ENCODE measurements at regions not wholly inside any gene's neighbourhood (a gene's known extent, or its start where the extent isn't known, plus 50 kb on each side); places are given as distances from the start of the nearest gene placed in this dataset.

DNA sequence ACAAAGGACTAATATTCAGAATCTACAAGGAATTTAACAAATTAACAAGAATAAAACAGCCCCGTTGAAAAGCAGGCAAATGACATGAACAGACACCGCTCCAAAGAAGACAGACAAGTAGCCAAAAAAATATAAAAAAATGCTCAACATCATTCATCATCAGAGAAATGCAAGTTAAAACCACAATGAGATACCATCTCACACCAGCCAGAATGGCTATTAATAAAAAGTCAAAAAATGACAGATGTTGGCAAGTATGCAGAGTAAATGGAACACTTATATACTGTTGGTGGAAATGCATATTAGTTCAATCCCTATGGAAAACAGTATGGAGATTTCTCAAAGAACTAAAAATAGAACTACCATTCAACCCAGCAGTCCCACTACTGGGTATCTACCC is 302.7 kb upstream of the RGMB start:
- Mint-ChIP-seq H3K27ac (no peak overlapping the region), H3K27me3 (no peaks in the 10 kb centered on the region), H3K9me3 (no peaks in the 10 kb centered on the region), H3K4me3 (no peak overlapping the region), H3K4me1 (ENCODE audit: unreplicated experiment) (no peaks in the 10 kb centered on the region), H3K36me3 (no peaks in the 10 kb centered on the region)
- DNase-seq (ENCODE audit: extremely low spot score, unreplicated experiment), result no peak
- TF ChIP-seq, protein P1, sequence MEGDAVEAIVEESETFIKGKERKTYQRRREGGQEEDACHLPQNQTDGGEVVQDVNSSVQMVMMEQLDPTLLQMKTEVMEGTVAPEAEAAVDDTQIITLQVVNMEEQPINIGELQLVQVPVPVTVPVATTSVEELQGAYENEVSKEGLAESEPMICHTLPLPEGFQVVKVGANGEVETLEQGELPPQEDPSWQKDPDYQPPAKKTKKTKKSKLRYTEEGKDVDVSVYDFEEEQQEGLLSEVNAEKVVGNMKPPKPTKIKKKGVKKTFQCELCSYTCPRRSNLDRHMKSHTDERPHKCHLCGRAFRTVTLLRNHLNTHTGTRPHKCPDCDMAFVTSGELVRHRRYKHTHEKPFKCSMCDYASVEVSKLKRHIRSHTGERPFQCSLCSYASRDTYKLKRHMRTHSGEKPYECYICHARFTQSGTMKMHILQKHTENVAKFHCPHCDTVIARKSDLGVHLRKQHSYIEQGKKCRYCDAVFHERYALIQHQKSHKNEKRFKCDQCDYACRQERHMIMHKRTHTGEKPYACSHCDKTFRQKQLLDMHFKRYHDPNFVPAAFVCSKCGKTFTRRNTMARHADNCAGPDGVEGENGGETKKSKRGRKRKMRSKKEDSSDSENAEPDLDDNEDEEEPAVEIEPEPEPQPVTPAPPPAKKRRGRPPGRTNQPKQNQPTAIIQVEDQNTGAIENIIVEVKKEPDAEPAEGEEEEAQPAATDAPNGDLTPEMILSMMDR (conservative IDR thresholded peaks at IDR 0.05), result no peak

DNA sequence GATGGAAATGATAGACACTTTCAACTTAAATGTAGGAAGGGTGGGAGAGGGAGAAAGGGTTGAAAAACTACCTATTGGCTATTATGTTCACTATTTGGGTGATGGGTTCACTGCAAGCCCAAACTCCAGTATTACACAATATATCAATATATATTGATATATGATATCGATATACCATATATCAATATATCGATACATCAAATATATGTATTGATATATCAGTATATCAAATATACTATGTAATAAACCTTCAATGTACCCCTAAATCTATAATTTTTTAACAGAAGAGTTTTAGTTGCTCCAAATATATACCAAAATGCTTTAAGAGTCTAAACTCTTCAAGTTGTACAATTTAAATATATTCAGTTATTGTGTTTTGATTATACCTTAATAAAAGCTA is 302.0 kb upstream of the RGMB start:
- no peaks in the 10 kb centered on the region for H3K9me3 Mint-ChIP-seq
- no peaks in the 10 kb centered on the region for H3K27me3 Mint-ChIP-seq
- no peak for DNase-seq (ENCODE audit: extremely low spot score, unreplicated experiment)
- no peaks in the 10 kb centered on the region for H3K4me1 Mint-ChIP-seq (ENCODE audit: unreplicated experiment)
- TF ChIP-seq, protein P1 (conservative IDR thresholded peaks at IDR 0.05), result no peak
- no peaks in the 10 kb centered on the region for H3K36me3 Mint-ChIP-seq
- H3K27ac Mint-ChIP-seq, result no peak overlapping the region
- no peak overlapping the region for H3K4me3 Mint-ChIP-seq

DNA sequence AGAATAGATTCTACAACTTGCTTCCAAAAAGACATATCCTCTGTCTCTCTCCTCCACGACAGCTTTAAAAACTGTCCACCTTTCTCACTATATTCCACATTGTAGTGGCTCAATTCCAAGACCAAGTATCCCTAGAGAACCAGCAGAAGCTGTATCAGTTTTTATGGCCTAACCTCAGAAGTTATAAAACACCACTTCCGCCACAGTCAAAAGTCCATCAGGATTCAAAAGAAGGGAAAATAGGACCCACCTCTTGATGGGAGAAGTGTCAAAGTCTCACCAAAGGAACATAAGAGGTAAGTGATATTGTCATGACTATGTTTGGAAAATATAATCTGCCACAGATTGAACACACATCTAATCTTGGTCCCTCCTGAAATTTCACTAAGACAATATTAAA is 299.2 kb upstream of the RGMB start:
- TF ChIP-seq, protein P1 (conservative IDR thresholded peaks at IDR 0.05), result no peak
- H3K4me1 Mint-ChIP-seq (ENCODE audit: unreplicated experiment), result no peaks in the 10 kb centered on the region
- H3K27me3 Mint-ChIP-seq, result no peaks in the 10 kb centered on the region
- H3K36me3 Mint-ChIP-seq, result no peaks in the 10 kb centered on the region
- H3K9me3 Mint-ChIP-seq, result no peaks in the 10 kb centered on the region
- no peak overlapping the region for H3K4me3 Mint-ChIP-seq
- DNase-seq (ENCODE audit: extremely low spot score, unreplicated experiment), result no peak
- H3K27ac Mint-ChIP-seq, result no peak overlapping the region

DNA sequence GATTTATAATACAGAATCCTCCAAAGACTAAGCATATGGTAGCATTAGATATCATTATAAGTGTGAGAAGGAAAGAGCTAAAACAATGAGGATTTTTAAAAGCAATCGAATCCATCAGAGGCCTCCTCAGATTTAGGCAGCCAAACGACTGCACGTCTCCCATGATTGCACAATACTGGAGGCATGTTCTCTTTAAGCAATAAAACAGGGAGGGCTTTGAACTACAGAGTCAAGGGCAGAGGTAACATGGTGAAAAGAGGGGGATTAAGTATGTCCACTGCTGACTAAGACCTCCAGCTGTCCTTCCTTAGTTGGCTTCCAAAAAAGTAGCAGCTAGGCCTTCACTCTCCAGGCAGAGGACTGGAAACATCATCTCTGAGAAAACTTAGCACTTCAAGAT is 298.7 kb upstream of the RGMB start:
- TF ChIP-seq, protein P1 (conservative IDR thresholded peaks at IDR 0.05), result no peak
- H3K27ac Mint-ChIP-seq, result no peak overlapping the region
- no peak overlapping the region for H3K4me3 Mint-ChIP-seq
- H3K9me3 Mint-ChIP-seq, result no peaks in the 10 kb centered on the region
- H3K4me1 Mint-ChIP-seq (ENCODE audit: unreplicated experiment), result no peaks in the 10 kb centered on the region
- H3K36me3 Mint-ChIP-seq, result no peaks in the 10 kb centered on the region
- no peak for DNase-seq (ENCODE audit: extremely low spot score, unreplicated experiment)
- no peaks in the 10 kb centered on the region for H3K27me3 Mint-ChIP-seq

DNA sequence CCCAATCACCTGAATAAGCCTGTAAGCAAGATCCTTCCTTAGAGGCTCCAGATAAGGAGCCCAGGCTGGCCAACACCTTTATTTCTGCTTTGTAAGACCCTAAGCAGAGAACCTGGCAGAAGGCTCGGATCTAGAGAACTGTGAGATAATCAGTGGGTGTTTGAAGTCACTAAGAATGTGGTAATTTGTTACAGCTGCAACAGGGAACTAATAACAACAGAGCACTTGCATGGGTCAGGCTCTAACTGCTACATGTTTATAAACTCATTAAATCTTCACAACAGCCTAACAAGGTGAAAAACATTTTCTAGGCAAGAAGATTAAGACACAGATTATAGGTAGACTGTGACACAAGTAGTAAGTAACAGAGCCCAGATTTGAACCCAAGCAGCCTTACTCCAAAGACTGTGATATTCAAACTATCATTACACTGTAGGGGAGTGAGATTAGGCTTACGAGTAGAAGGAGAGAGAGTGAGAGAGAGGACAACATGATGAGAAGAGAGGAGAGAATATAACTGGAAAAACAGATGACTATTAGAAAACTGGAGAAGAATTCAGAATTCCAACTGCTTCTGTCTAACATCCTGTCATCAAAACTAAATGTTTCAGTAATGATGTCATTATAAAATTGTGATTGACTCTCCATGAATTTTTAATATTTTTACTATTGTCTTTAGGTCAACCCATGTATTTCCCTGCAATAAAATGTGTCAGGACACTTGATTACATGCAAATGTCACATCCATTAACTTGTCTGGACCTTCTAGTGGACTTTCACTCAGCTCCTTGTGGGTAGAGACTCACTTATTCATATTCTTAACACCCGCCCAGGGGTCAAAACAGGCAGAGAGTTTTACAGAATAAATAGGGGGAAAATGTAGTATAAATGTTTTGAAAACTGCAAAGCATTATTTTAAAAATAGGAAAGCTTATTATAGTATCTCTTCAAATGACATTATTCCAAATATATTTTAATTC is 290.9 kb upstream of the RGMB start:
- no peaks in the 10 kb centered on the region for H3K4me1 Mint-ChIP-seq (ENCODE audit: unreplicated experiment)
- TF ChIP-seq, protein P1 (conservative IDR thresholded peaks at IDR 0.05), result no peak
- H3K36me3 Mint-ChIP-seq, result no peaks in the 10 kb centered on the region
- DNase-seq (ENCODE audit: extremely low spot score, unreplicated experiment), result no peak
- H3K9me3 Mint-ChIP-seq, result no peaks in the 10 kb centered on the region
- no peak overlapping the region for H3K4me3 Mint-ChIP-seq
- H3K27ac Mint-ChIP-seq, result no peak overlapping the region
- H3K27me3 Mint-ChIP-seq, result no peaks in the 10 kb centered on the region
